HCT116 (cell line): ENCODE measurements at regions not wholly inside any gene's neighbourhood (a gene's known extent, or its start where the extent isn't known, plus 50 kb on each side); places are given as distances from the start of the nearest gene placed in this dataset.

Source experiments
- ATAC-seq: fragments of 200-7000 bp; cut with Tn5 transposase; 2 replicates; pipeline ENCODE4 v1.9.1; 2020; ENCODE audit warnings: mild to moderate bottlenecking, moderate library complexity
- BruUV-seq: library from RNA; stranded (reverse); fragments of 400-500 nt; replicated peaks from 2 replicates; lab custom pipeline; 2021; lab: Mats Ljungman, UMichigan
- CTCF ChIA-PET: fragments of 300-600 bp; sonication (Branson Sonifier 250); formaldehyde crosslinking; loops from one replicate; lab custom pipeline; 2021; ENCODE audit warnings: antibody characterized with exemption; lab: Charles Lee
- POLR2A ChIA-PET: fragments of 300-600, 350-600 bp; sonication (Branson Sonifier 250); formaldehyde crosslinking; loops from one replicate; lab custom pipeline; 2021; ENCODE audit warnings: antibody characterized with exemption; lab: Charles Lee
- RAD21 ChIA-PET, 2 experiments: fragments of 300-600 bp; sonication (Branson Sonifier 250); formaldehyde crosslinking; loops; one replicate each; lab custom pipeline; 2023; ENCODE audit warnings: low total read pairs in 2 of 2; ENCODE audit not compliant: uncharacterized antibody in 2 of 2, unreplicated experiment in 2 of 2, low non-redundant PET in 1 of 2; lab: Charles Lee
- DNase-seq: peaks from one replicate; pipeline ENCODE4 v3.0.0-alpha.2; 2010; ENCODE audit warnings: low read depth, low spot score
- H2AFZ ChIP-seq: fragments of 200-600 bp; shearing (Covaris generic), sonication (generic); 2 replicates; pipeline ENCODE4 v1.6.1; 2017; ENCODE audit warnings: low read depth, mixed run types, mixed read lengths, antibody characterized with exemption, low read length; ENCODE audit not compliant: poor library complexity, severe bottlenecking
- H3K27ac ChIP-seq: 2 replicates; pipeline ENCODE4 v1.5.1; 2012; ENCODE audit warnings: low read depth, low read length
- H3K27me3 ChIP-seq: fragments of 200-600 bp; sonication (generic); 2 replicates; pipeline ENCODE4 v1.6.1; 2016; ENCODE audit warnings: mixed run types, low read length, mixed read lengths; ENCODE audit not compliant: insufficient read depth
- H3K36me3 ChIP-seq, 2 experiments: fragments of 200-500 bp in 1 of 2; fragments of 200-600 bp in 1 of 2; sonication (Bioruptor generic) in 1 of 2; sonication (generic) in 1 of 2; 2 replicates each; pipeline versions ENCODE4 v1.5.1 to v1.6.1; 2014 to 2016; ENCODE audit warnings: low read length in 2 of 2, inconsistent platforms in 1 of 2, mixed read lengths in 1 of 2, mixed run types in 1 of 2; ENCODE audit not compliant: insufficient read depth in 2 of 2, control insufficient read depth in 1 of 2
- H3K4me1 ChIP-seq, 2 experiments: fragments of 200-600 bp in 1 of 2; sonication (generic) in 1 of 2; 2 replicates each; pipeline versions ENCODE4 v1.5.1 to v1.6.1; 2012 to 2017; ENCODE audit warnings: low read length in 2 of 2, inconsistent platforms in 1 of 2, mild to moderate bottlenecking in 1 of 2, mixed read lengths in 1 of 2, mixed run types in 1 of 2, moderate library complexity in 1 of 2; ENCODE audit not compliant: insufficient read depth in 2 of 2, control insufficient read depth in 1 of 2
- H3K4me2 ChIP-seq: fragments of 200-600 bp; sonication (generic); 2 replicates; pipeline ENCODE4 v1.6.1; 2017; ENCODE audit warnings: mixed run types, low read length, mixed read lengths
- H3K4me3 ChIP-seq, 2 experiments: fragments of 200-600 bp in 1 of 2; sonication (generic) in 1 of 2; replicated peaks in 1 of 2; 2 replicates each; pipeline ENCODE4 v1.5.1; 2011 to 2016; ENCODE audit warnings: low read length in 2 of 2, control low read depth in 1 of 2, low read depth in 1 of 2, mild to moderate bottlenecking in 1 of 2, mixed read lengths in 1 of 2, mixed run types in 1 of 2
- H3K79me2 ChIP-seq: fragments of 200-600 bp; sonication (generic); 2 replicates; pipeline ENCODE4 v1.6.1; 2017; ENCODE audit warnings: mild to moderate bottlenecking, mixed run types, low read length, moderate library complexity, mixed read lengths; ENCODE audit not compliant: insufficient read depth
- H3K9ac ChIP-seq: fragments of 200-600 bp; sonication (generic); 2 replicates; pipeline ENCODE4 v1.6.1; 2016; ENCODE audit warnings: low read length, mixed read lengths
- H3K9me2 ChIP-seq: fragments of 200-600 bp; sonication (generic), shearing (Covaris generic); 2 replicates; pipeline ENCODE4 v1.6.1; 2017; ENCODE audit warnings: mixed run types, mild to moderate bottlenecking, moderate library complexity; ENCODE audit not compliant: insufficient read depth
- H3K9me3 ChIP-seq, 2 experiments: fragments of 200-500 bp in 1 of 2; fragments of 200-600 bp in 1 of 2; sonication (Bioruptor generic) in 1 of 2; sonication (generic) in 1 of 2; 2 replicates each; pipeline ENCODE4 v1.6.1; 2014 to 2017; ENCODE audit warnings: low read length in 2 of 2, mixed read lengths in 2 of 2, inconsistent platforms in 1 of 2, low read depth in 1 of 2, mild to moderate bottlenecking in 1 of 2, mixed run types in 1 of 2, moderate library complexity in 1 of 2; ENCODE audit not compliant: control insufficient read depth in 1 of 2, insufficient read depth in 1 of 2
- H4K20me1 ChIP-seq: fragments of 200-600 bp; sonication (generic), shearing (Covaris generic); 2 replicates; pipeline ENCODE4 v1.6.1; 2017; ENCODE audit warnings: mixed run types, mild to moderate bottlenecking, moderate library complexity; ENCODE audit not compliant: insufficient read depth
- CBX3 ChIP-seq: IDR thresholded peaks from 2 replicates; pipeline ENCODE4 v1.6.1; 2012; ENCODE audit warnings: low read depth
- CEBPB ChIP-seq: IDR thresholded peaks from 2 replicates; pipeline ENCODE4 v1.6.1; 2012; ENCODE audit warnings: low read depth
- EGR1 ChIP-seq: IDR thresholded peaks from 2 replicates; pipeline ENCODE4 v1.6.1; 2012; ENCODE audit warnings: low read depth
- EZH2 ChIP-seq: fragments of 200-600 bp; sonication (generic); IDR thresholded peaks from 2 replicates; pipeline ENCODE4 v1.6.1; 2017; ENCODE audit warnings: antibody characterized with exemption, mixed run types
- EZH2phosphoT487 ChIP-seq: fragments of 200-600 bp; IDR thresholded peaks from 2 replicates; pipeline ENCODE4 v1.6.1; 2018; ENCODE audit warnings: antibody characterized with exemption, borderline replicate concordance
- FOSL1 ChIP-seq: IDR thresholded peaks from 2 replicates; pipeline ENCODE4 v1.6.1; 2012; ENCODE audit warnings: low read depth
- JUND ChIP-seq: IDR thresholded peaks from 2 replicates; pipeline ENCODE4 v1.6.1; 2012
- POLR2A ChIP-seq: IDR thresholded peaks from 2 replicates; pipeline ENCODE4 v1.7.0; 2011; ENCODE audit warnings: borderline replicate concordance; ENCODE audit not compliant: insufficient read depth, insufficient read length; ENCODE audit errors: extremely low read depth
- SIN3A ChIP-seq: IDR thresholded peaks from 2 replicates; pipeline ENCODE4 v1.6.1; 2012; ENCODE audit warnings: low read depth
- SRF ChIP-seq: IDR thresholded peaks from 2 replicates; pipeline ENCODE4 v1.6.1; 2012; ENCODE audit warnings: low read depth
- YY1 ChIP-seq: IDR thresholded peaks from 2 replicates; pipeline ENCODE4 v1.6.1; 2011; ENCODE audit warnings: low read length, low read depth, moderate library complexity, mild to moderate bottlenecking; ENCODE audit not compliant: insufficient replicate concordance; ENCODE audit errors: extremely low read depth
- ZFX ChIP-seq: fragments of 450-650 bp; IDR thresholded peaks from 2 replicates; pipeline ENCODE4 v1.6.1; 2017
- ZNF274 ChIP-seq: fragments of 200-500 bp; sonication (Bioruptor generic); IDR thresholded peaks from 2 replicates; pipeline ENCODE4 v1.6.1; 2014; ENCODE audit warnings: mild to moderate bottlenecking, low read depth, low read length, inconsistent platforms
- intact Hi-C: fragments of 100-400 bp; cut with micrococcal nuclease; formaldehyde crosslinking; loops from 2 replicates; pipeline ENCODE4 v1.10.0; 2022
- TF ChIP-seq, protein P1 (sequence below): IDR thresholded peaks from 2 replicates; pipeline ENCODE4 v1.6.1; 2012
- TF ChIP-seq, protein P2 (sequence below): IDR thresholded peaks from 2 replicates; pipeline ENCODE4 v1.6.1; 2012
- TF ChIP-seq, protein P3 (sequence below): IDR thresholded peaks from 2 replicates; pipeline ENCODE4 v1.6.1; 2011; ENCODE audit warnings: mild to moderate bottlenecking, low read length, moderate library complexity; ENCODE audit not compliant: insufficient replicate concordance; ENCODE audit errors: extremely low read depth

DNA sequence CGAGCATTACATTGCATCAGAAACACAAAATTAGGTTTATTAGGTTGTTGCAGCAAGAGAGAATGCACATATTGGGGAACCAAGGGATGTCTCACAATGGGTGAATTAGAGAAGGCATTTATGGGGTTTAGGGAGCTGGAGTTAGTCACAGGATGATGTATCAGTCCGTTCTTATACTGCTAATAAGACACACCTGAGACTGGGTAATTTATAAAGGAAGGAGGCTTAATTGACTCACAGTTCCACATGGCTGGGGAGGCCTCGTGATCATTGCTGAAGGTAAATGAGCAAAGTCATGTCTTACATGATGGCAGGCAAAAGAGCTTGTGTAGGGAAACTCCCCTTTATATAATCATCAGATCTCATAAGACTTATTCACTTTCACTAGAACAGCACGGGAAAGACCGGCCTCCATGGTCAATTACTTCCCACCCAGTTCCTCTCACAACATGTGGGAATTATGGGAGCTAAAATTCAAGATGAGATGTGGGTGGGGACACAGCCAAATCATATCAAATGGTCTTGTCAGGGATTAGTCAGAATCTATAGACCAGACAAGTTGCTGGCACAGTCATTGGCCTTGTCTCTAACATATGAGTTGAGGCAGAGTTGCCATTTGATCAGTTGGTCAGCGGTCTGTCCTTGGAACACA lies 61.9 kb upstream of the RBMS1 start:
- ATAC-seq = no peak
- no peak overlapping the region for H3K4me2 ChIP-seq
- H3K4me1 ChIP-seq = no peaks in the 10 kb centered on the region
- no peak overlapping the region for H3K4me3 ChIP-seq
- H3K36me3 ChIP-seq = no peaks in the 10 kb centered on the region
- intact Hi-C loops = no loop called here
- BruUV-seq = no TSS peak
- TF ChIP-seq EZH2 = no peak
- no peak for TF ChIP-seq ZFX
- no peak for TF ChIP-seq YY1
- TF ChIP-seq EGR1 = no peak
- TF ChIP-seq JUND = no peak
- H3K9me2 ChIP-seq = no peaks in the 10 kb centered on the region
- H4K20me1 ChIP-seq = no peaks in the 10 kb centered on the region
- no peak for DNase-seq
- CTCF ChIA-PET = no interaction called here
- H3K9me3 ChIP-seq = no peaks in the 10 kb centered on the region
- RAD21 ChIA-PET = no interaction called here
- no peaks in the 10 kb centered on the region for H3K79me2 ChIP-seq
- no peaks in the 10 kb centered on the region for H3K27me3 ChIP-seq
- H3K9ac ChIP-seq = no peak overlapping the region
- H3K27ac ChIP-seq = no peak overlapping the region
- POLR2A ChIA-PET = no interaction called here
- H2AFZ ChIP-seq = peak overlapping the region; percentile 35

DNA sequence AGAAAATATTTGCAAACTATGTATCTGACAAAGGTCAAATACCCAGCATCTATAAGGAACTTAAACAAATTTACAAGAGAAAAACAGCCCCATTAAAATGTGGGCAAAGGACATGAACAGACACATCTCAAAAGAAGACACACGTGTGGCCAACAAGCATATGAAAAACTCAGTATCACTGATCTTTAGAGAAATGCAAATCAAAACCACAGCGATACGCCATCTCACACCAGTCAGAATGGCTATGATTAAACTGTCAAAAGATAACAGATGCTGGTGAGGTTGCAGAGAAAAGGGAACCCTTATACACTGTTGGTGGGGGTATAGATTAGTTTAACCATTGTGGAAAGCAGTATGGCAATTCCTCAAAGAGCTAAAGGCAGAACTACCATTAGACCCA lies 64.3 kb upstream of the RBMS1 start:
- ChIA-PET POLR2A (no interaction called here), RAD21 (no interaction called here), CTCF (no interaction called here)
- no peak overlapping the region for H3K4me3 ChIP-seq
- no peak overlapping the region for H3K9ac ChIP-seq
- BruUV-seq = no TSS peak
- no peak overlapping the region for H3K27ac ChIP-seq
- no peaks in the 10 kb centered on the region for H3K79me2 ChIP-seq
- ATAC-seq (no peak), DNase-seq (no peak)
- no peaks in the 10 kb centered on the region for H3K36me3 ChIP-seq
- no peaks in the 10 kb centered on the region for H4K20me1 ChIP-seq
- intact Hi-C loops = no loop called here
- H3K4me2 ChIP-seq = no peak overlapping the region
- H3K9me3 ChIP-seq = no peaks in the 10 kb centered on the region
- peaks cover 0 to 5% of the 10 kb centered on the region in 2 experiments; a peak in 1 of 4 replicates for H3K4me1 ChIP-seq
- H3K9me2 ChIP-seq = no peaks in the 10 kb centered on the region
- no peak overlapping the region for H2AFZ ChIP-seq
- no peaks in the 10 kb centered on the region for H3K27me3 ChIP-seq
- TF ChIP-seq CEBPB (no peak), FOSL1 (no peak), YY1 (no peak), EGR1 (no peak), EZH2 (no peak), ZNF274 (no peak), EZH2phosphoT487 (no peak), JUND (no peak), CBX3 (no peak), SRF (no peak), SIN3A (no peak), POLR2A (no peak)
- TF ChIP-seq, protein P1, sequence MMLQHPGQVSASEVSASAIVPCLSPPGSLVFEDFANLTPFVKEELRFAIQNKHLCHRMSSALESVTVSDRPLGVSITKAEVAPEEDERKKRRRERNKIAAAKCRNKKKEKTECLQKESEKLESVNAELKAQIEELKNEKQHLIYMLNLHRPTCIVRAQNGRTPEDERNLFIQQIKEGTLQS = no peak
- TF ChIP-seq, protein P2, sequence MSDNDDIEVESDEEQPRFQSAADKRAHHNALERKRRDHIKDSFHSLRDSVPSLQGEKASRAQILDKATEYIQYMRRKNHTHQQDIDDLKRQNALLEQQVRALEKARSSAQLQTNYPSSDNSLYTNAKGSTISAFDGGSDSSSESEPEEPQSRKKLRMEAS = no peak
- TF ChIP-seq, protein P3, sequence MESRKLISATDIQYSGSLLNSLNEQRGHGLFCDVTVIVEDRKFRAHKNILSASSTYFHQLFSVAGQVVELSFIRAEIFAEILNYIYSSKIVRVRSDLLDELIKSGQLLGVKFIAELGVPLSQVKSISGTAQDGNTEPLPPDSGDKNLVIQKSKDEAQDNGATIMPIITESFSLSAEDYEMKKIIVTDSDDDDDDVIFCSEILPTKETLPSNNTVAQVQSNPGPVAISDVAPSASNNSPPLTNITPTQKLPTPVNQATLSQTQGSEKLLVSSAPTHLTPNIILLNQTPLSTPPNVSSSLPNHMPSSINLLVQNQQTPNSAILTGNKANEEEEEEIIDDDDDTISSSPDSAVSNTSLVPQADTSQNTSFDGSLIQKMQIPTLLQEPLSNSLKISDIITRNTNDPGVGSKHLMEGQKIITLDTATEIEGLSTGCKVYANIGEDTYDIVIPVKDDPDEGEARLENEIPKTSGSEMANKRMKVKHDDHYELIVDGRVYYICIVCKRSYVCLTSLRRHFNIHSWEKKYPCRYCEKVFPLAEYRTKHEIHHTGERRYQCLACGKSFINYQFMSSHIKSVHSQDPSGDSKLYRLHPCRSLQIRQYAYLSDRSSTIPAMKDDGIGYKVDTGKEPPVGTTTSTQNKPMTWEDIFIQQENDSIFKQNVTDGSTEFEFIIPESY = no peak
